ENCODE measurements at regions not wholly inside any gene's neighbourhood (a gene's known extent, or its start where the extent isn't known, plus 50 kb on each side); places are given as distances from the start of the nearest gene placed in this dataset.
"Not testable (repeated sequence)": the region's sequence is repeated elsewhere in the genome, so short reads cannot be mapped to it uniquely, and the experiment has no call there.

DNA sequence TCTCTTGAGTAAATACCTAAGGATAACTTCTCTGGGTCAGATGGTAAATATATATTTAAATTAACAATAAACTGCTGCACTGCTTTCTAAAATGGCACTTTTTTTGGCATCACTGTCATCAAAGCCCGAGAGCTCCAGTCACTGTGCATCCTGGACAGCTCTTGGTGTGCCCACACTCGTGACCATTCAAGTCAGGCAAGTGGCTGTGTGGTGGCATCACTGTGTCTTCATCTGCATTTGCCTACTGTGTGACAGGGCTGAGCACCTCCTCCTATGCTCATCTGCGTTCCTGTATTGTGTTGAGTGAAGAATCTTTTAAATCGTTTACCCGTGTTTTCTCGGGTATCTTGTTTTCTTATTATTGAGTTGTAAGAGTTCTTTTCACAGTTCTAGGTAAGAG lies 568.1 kb upstream of the SALL3 start:
- no peak for DNase-seq (ENCODE audit: low spot score)

DNA sequence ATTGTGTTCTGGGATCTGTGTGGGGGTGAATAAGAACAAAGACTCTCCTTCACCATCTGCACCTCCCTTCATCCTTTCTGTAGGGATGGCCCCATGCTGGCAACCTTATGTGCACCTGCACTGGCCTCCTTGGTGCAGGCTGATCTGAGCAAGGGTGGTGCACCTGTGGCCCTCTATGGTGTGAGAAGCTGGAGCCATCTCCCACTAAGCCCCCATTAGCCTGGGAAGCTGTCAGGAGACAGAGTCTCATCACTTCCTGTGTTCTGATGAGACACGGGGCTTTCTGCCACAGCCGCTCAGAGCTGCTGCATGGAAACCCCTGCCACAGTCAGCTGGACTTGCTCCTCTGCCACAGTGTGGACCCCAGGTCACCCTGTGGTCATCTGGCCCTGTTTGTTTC lies 565.3 kb upstream of the SALL3 start:
- no peak for DNase-seq (ENCODE audit: low spot score)

DNA sequence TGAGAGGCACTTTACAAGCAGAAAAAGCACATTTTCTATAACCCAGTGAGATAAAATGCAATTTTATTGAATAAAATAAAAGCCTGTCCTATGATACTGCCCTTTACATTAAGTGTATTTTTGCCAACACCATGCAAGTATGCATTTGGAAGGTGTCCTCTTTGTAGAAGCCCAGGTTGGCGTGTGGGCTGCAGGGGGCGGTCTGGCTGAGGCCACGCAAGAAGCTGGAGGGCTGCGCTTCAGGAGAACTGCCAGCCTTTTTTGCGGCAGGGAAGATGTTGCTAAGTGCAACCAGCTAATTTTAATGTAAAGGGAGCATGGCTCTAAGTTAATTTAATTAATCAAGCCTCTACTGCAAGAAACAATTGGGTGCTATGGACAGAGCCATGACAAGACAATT lies 562.8 kb upstream of the SALL3 start:
- DNase-seq (ENCODE audit: low spot score), result no peak

DNA sequence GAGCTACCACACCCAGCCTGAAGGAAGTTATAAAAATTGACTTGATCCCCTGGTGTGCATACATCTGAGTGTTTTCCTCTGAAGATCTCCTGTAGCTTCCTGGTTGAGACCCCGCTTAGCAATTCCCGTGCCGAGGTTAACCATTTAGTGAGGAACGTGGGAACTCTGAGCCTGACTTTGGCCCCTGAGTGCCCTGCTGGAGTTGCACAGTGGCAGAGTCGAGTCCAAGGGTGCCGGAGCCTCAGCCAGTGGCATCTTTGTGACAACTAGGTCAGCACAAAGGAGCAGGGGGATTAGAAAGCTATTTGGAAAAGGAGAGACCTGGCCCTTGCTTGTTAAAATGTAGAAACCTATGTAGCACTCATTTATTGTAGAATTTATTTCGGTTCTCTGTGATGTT lies 561.2 kb upstream of the SALL3 start:
- no peak for DNase-seq (ENCODE audit: low spot score)

DNA sequence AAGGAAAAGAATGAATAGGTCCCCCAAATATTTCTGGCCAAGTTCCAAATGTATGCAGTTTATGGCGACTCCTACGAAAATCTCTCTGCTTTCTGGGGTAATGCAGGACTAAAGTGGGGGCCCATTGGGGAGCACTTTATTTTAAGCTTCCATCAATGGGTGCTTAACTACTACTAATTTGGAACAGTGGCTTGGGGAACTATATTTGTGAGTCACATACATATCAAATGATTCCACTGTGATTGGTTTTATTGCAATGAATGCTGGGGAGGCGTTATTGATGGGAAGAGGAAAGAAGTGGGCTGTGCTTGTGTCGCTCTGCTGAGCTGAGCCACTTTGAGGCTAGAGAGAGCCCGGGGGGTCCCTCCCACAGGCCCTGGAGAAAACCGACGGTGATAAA lies 560.4 kb upstream of the SALL3 start:
- no peak for DNase-seq (ENCODE audit: low spot score)

- no peak for DNase-seq (ENCODE audit: low spot score)
These were observed 559.5 kb upstream of the SALL3 start for GRCh38 chr18:78420116-78420515.

GRCh38 chr18:78421392-78421791 lies 558.2 kb upstream of the SALL3 start:
- no peak for DNase-seq (ENCODE audit: low spot score)

- DNase-seq (ENCODE audit: low spot score), result no peak
These were observed 557.3 kb upstream of the SALL3 start for GRCh38 chr18:78422336-78422735.

GRCh38 chr18:78423811-78424210 lies 555.8 kb upstream of the SALL3 start:
- no peak for DNase-seq (ENCODE audit: low spot score)

GRCh38 chr18:78424403-78425018 lies 555.1 kb upstream of the SALL3 start:
- DNase-seq (ENCODE audit: low spot score), result no peak

DNA sequence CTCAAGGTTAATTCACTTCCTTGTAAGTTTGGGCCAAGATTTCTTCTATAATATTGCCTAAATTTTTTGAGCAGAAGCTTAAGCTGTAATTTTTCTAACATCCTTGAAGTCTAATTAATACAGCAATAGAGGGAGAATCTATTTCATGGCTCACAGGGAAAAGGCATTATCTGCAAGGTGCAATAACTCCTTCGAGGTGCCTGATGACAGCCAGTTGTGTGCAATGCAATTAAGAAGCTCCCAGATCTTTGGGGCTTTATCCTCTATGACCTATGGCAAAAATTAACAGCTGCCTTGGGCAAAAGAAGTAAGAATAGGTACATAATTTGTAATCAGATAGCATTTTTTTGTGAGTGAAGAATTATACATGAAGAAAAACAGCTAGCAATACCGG lies 554.6 kb upstream of the SALL3 start:
- no peak for DNase-seq (ENCODE audit: low spot score)

DNA sequence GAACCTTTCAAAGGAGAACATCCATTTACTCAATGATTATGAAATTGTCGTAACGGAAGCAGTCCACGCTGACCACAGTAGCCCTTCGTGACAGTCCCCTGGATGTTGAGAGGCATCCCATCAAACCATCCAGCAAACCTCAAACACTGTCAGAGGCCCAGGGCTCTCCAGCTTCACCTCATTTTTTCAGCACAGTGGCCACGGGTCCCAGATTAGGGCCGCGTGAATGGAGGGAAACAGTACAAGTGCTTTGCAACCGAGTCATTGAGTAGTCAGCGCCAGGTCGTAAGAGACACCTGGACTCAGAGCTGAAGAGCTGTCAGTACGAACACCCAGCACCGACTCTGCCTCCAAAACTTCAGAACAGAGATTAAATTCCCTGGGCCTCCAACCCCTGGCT lies 552.5 kb upstream of the SALL3 start:
- no peak for DNase-seq (ENCODE audit: low spot score)

DNA sequence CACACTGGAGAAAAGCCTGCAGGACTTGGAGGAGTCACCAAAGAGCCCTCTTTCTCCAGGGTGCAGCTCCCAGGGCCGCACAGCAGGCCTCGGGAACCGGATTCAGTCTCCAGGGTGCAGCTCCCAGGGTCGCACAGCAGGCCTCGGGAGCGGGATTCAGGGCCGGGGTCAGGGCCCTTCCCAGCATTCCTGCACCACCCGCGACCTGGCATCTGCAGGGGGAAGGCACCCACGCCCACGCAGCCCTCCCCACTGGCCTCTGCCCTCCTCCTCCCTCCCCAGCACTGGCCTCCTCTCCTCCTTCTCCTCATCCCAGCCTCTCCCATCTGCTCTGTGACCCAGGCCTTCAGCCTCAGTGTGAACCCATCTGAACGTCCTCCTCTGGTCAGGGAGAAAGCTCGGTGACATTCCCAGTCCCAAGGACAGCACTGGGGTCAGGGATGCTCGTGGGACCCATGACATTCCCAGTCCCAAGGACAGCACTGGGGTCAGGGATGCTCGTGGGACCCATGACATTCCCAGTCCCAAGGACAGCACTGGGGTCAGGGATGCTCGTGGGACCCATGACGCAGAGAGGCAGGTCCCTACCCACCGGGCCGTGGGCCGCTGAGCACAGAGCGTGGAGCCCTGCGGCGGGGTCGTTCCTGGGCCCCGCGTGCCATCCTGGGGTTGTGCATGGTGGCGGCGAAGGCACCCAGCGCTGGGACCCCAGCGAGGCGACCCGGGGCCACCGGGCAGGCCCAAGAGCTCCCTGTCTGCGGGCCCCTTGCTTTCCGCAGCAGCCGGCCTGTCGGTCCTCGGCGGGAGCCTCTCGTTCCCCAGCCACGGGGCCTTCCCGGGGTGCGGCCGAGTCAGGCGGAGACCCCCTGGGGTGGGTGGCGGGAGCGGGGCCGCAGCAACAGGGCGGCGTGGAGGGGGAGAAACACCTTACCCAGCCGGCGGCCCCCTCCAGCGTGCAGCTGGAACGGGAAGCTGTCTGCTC lies 550.2 kb upstream of the SALL3 start:
- no peak for DNase-seq (ENCODE audit: low spot score)

- no peak for DNase-seq (ENCODE audit: low spot score)
These were observed 549.4 kb upstream of the SALL3 start for GRCh38 chr18:78430131-78430758.

- no peak for DNase-seq (ENCODE audit: low spot score)
These were observed 548.0 kb upstream of the SALL3 start for GRCh38 chr18:78431606-78432005.

DNA sequence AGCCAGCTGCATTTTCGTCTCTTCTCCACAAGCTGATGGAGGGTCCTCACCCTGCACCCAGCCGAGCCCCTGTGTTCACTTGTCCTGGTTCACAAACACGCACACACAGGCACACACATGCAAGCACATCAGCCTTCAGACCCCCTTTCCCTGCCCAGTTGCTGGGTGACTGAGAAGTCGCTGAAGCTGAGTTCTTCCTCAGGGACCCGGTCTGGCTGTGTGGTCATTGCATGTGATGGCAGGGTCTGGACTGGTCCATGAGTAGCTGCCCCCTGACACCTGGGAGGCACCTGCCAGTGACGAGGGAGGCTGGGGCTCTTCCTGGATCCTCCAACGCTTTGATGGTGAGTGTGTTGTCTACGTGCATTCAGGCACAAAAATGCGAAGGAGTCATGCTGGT lies 546.1 kb upstream of the SALL3 start:
- DNase-seq (ENCODE audit: low spot score), result no peak

DNA sequence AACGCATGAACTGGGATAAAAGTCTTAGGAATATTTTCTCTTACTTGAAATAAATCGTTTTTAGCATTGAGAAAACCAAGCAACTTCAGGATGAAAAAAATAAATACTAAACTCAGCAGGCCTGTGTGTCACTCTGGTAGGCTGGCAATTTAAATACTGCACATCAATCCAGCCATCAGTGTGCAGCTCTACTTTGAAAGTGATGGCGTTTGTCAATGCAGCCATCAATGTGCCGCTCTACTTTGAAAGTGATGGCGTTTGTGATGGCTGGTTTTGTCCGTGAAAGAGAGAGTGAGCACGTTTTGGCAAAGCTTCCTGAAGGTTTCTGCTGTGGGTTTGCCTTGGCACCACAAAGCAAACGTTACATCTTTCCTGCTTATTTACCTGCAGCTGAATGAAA lies 543.5 kb upstream of the SALL3 start:
- DNase-seq (ENCODE audit: low spot score), result no peak

DNA sequence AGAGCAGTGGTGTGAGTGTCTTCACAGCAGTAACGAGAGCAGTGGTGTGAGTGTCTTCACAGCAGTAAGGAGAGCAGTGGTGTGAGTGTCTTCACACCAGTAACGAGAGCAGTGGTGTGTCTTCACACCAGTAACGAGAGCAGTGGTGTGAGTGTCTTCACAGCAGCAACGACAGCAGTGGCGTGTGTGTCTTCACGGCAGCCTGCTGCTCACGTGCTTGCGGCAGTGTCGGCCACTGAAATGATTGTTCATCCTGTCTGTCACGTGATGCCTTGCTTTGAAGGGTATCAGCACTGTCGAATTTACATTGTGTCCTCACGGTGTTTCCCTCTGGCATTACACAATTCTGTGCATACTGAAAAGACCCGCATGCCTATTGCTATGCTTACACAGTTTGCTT lies 541.4 kb upstream of the SALL3 start:
- DNase-seq (ENCODE audit: low spot score), result not testable (repeated sequence)

DNA sequence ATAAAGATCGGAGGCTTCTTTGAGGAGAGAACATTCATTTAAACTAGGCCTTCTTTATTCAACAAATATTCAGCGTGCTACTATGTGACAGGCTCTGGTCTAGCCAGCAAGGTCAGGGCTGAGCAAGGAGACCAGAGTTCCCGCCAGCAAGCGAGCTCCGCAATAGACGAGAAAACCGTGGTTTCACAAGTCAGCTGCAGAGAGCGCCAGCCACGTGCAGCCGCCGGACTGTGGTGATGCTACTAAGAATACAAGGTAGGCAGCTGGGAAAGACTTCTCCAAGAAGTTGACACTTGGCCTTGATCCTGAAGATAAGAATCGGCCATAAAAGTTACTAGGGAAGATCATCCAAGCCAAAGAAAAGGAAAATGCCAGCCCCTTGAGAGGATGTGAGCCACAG lies 533.7 kb upstream of the SALL3 start:
- DNase-seq (ENCODE audit: low spot score), result no peak

DNA sequence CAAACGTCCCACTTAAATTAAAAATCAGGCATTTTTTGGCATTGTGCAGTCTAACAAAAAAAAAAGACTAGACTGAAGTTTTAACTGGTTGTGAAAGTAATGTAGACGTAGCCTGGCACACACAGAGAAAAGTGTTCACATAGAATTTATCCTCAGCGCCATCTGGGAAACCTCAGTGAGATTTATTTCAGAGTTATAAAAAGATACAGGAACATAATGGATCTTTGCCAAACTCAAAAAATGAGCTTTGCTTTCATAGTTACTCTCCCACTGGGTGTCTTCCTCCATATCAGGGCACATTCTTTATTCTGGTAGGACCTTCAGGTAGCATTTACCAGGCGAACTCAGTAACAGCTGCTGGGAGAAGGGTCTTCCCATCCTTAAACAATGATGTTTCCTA lies 532.4 kb upstream of the SALL3 start:
- no peak for DNase-seq (ENCODE audit: low spot score)

DNA sequence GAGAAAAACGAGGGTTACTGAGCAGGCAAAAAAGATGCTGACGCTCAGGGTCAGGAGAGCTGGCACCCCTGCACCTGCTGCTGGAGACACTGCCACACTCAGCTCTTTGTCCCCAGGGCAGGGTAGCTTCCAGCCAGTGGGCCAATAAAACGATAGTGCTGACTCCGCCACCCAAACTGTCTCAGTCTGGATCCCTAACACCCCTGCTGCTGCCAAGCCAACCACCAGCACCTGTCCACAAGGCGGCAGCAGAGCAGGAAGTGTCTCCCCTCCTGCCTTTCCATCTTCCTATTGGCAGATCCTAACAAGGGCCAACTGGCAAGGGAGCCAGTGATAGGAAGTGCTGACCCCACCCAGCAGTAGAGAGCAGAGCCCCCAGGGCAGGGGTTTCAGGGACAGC lies 531.5 kb upstream of the SALL3 start:
- no peak for DNase-seq (ENCODE audit: low spot score)

DNA sequence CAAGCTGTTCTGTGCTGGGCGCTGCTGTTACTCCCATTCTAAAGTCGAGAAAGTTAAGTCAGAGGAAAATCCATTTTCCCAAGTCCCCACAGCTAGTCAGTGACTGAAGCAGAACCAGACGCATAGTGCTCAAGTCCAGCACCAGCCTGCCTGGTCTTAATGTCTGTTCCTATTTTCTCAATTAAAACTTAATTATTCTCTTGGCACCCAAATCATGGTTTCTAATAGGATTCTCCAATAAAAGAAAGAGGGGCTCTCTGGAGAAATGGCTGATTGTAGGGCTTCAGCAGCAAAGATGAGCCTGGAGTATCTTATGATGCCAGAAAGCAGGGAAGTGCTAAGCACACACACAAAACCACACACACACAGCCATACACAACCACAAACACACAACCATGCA lies 531.0 kb upstream of the SALL3 start:
- no peak for DNase-seq (ENCODE audit: low spot score)

GRCh38 chr18:78454221-78454620 lies 525.4 kb upstream of the SALL3 start:
- DNase-seq (ENCODE audit: low spot score), result no peak
